HFFc6 (cell line): ENCODE measurements at regions not wholly inside any gene's neighbourhood (a gene's known extent, or its start where the extent isn't known, plus 50 kb on each side); places are given as distances from the start of the nearest gene placed in this dataset.
"Not testable (repeated sequence)": the region's sequence is repeated elsewhere in the genome, so short reads cannot be mapped to it uniquely, and the experiment has no call there.

ENCODE experiments used
- DNase-seq: peaks from one replicate; pipeline ENCODE4 v3.0.0-alpha.2; 2018
- H3K27ac Mint-ChIP-seq: 2 replicates; pipeline ENCODE4 v1.8.0; 2020; ENCODE audit warnings: mild to moderate bottlenecking, mixed read lengths
- H3K27me3 Mint-ChIP-seq: 2 replicates; pipeline ENCODE4 v1.8.0; 2021; ENCODE audit warnings: mild to moderate bottlenecking, moderate library complexity, mixed read lengths; ENCODE audit not compliant: insufficient read depth
- H3K36me3 Mint-ChIP-seq: 2 replicates; pipeline ENCODE4 v1.8.0; 2021; ENCODE audit warnings: low read depth, mixed read lengths
- H3K4me1 Mint-ChIP-seq: 2 replicates; pipeline ENCODE4 v1.8.0; 2020; ENCODE audit warnings: low read depth, mixed read lengths
- H3K4me3 Mint-ChIP-seq: 2 replicates; pipeline ENCODE4 v1.8.0; 2020; ENCODE audit warnings: mild to moderate bottlenecking, moderate library complexity, mixed read lengths
- H3K9me3 Mint-ChIP-seq: 2 replicates; pipeline ENCODE4 v1.8.0; 2020; ENCODE audit warnings: mild to moderate bottlenecking, mixed read lengths
- TF ChIP-seq, protein P1 (sequence below): fragments of 200-600 bp; sonication (generic); IDR thresholded peaks from 2 replicates; pipeline ENCODE4 v1.5.0; 2021; ENCODE audit warnings: antibody characterized with exemption, mild to moderate bottlenecking

DNA sequence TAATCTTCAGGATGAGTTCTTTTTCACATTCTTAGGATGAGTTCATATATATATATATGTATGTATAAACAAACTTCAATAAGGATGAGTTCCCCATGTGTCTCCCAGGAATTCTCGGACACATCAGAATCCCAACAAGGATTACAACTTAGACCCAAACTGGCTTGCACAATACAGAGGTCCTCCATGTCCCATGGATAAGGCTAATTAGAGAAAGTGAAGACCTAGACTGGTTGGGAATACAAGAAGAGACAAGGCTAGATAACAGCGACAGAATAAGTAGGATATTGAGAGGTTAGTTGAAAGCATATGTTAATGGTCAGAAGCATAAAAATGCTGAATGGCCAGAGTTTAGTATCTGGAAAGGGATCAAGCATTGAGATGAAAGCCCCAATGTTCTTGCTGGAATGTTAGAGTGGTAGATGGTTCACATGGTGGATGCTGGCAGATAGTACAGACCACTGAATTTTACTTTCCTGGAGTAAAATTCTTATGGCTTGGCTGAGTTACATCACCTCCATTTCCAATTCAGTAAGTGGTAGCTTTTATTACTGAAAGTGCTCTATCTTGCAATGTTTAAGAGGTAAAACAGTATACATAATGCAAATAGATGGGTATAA lies 154.9 kb upstream of the EPHA4 start:
- Mint-ChIP-seq H3K27ac (no peak overlapping the region), H3K4me3 (no peak overlapping the region), H3K4me1 (no peaks in the 10 kb centered on the region), H3K27me3 (no peaks in the 10 kb centered on the region; the same call in 1 of the 2 replicates), H3K36me3 (no peaks in the 10 kb centered on the region), H3K9me3 (peaks cover 19% of the 10 kb centered on the region)
- DNase-seq: no peak
- TF ChIP-seq, protein P1, sequence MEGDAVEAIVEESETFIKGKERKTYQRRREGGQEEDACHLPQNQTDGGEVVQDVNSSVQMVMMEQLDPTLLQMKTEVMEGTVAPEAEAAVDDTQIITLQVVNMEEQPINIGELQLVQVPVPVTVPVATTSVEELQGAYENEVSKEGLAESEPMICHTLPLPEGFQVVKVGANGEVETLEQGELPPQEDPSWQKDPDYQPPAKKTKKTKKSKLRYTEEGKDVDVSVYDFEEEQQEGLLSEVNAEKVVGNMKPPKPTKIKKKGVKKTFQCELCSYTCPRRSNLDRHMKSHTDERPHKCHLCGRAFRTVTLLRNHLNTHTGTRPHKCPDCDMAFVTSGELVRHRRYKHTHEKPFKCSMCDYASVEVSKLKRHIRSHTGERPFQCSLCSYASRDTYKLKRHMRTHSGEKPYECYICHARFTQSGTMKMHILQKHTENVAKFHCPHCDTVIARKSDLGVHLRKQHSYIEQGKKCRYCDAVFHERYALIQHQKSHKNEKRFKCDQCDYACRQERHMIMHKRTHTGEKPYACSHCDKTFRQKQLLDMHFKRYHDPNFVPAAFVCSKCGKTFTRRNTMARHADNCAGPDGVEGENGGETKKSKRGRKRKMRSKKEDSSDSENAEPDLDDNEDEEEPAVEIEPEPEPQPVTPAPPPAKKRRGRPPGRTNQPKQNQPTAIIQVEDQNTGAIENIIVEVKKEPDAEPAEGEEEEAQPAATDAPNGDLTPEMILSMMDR: no peak

DNA sequence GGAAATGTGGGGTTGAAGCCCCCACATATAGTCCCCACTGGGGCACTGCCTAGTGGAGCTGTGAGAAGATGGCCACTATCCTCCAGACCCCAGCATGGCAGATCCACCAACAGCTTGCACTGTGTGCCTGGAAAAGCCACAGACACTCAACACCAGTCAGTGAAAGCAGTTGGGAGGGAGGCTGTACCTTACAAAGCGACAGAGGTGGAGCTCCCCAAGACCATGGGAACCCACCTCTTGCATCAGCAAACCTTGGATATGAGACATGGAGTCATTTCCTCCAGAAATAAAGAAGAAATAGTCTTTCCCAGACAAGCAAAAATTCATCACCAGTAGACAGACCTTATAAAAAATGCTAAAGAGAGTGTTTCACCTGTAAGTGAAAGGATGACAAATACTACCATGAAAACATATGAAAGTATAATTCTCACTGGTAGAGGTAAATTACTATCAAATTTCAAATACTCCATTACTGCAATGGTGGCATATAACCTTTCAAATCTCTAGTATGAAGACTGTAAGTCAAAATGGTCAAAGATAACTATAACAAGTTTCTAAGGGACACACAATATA lies 152.6 kb upstream of the EPHA4 start:
- Mint-ChIP-seq H3K9me3 (peaks cover 17% of the 10 kb centered on the region), H3K36me3 (no peaks in the 10 kb centered on the region), H3K27ac (no peak overlapping the region), H3K4me3 (no peak overlapping the region), H3K4me1 (no peaks in the 10 kb centered on the region), H3K27me3 (no peaks in the 10 kb centered on the region; the same call in 1 of the 2 replicates)
- TF ChIP-seq, protein P1: no peak
- DNase-seq: no peak

DNA sequence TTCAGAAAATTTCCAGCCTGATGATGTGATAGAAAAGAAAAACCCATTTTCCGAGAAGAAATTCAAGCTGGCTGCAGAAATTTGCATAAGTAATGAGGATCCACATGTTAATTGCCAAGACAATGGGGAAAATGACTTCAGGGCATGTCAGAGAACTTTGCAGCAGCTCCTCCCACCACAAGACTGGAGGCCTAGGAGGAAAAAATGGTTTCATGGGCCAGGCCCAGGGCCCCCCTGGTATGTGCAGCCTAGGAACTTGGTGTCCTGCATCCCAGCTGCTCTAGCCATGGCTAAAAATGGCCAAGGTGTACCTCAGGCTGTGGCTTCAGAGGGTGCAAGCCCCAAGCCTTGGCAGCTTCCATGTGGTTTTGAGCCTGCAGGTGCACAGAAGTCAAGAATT lies 152.0 kb upstream of the EPHA4 start:
- not testable (repeated sequence) for H3K4me3 Mint-ChIP-seq, H3K4me1 Mint-ChIP-seq, H3K36me3 Mint-ChIP-seq, H3K27ac Mint-ChIP-seq, H3K27me3 Mint-ChIP-seq, DNase-seq
- H3K9me3 Mint-ChIP-seq: peaks cover 19% of the 10 kb centered on the region

DNA sequence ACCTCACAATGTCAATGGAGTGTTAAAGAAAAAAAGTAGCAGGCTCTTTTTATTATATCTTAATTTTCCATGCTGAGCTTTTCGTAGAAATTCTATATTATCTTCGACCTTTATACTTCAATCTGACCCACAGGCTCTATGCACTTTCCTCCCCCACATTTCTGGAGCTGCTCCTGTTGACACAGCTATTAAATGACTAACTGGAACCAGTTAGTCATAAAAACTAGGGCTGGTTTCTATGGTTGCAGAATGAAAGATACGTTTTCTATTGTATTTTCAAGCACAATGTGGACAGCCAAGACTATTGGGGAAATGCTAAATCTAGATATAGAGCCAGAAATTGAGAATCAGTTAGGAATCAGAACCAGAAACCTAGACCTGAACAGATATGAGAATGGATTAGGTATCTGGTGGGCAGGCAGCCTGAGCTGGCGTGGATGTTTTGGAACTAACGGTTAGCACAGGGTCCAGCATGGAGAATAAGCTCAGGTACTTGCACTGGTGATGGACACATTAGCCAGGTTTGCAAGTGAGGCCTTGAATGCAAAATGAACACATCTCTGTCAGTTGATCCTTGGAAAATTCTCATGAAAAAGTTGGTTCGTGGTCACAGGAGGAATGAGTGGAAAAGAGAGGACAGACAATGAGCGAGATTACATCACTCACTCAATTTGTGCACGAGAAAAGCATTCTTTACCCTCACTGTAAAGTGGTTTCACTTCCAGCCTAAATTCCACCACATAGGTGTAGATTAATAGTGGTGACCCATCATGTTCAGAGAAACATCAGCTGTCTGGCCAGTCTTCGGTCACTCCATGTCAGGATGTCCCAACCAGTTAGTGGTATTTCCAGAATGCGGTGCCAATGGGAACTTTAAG lies 144.6 kb upstream of the EPHA4 start:
- H3K4me1 Mint-ChIP-seq: no peaks in the 10 kb centered on the region
- TF ChIP-seq, protein P1: no peak
- no peak overlapping the region for H3K4me3 Mint-ChIP-seq
- DNase-seq: no peak
- H3K27me3 Mint-ChIP-seq: no peaks in the 10 kb centered on the region; the same call in 1 of the 2 replicates
- peaks cover 5% of the 10 kb centered on the region; the same call in 1 of the 2 replicates for H3K9me3 Mint-ChIP-seq
- H3K36me3 Mint-ChIP-seq: no peaks in the 10 kb centered on the region
- H3K27ac Mint-ChIP-seq: 0 out of 2 replicates have a peak overlapping the region, but pooled peaks have one; percentile 1

DNA sequence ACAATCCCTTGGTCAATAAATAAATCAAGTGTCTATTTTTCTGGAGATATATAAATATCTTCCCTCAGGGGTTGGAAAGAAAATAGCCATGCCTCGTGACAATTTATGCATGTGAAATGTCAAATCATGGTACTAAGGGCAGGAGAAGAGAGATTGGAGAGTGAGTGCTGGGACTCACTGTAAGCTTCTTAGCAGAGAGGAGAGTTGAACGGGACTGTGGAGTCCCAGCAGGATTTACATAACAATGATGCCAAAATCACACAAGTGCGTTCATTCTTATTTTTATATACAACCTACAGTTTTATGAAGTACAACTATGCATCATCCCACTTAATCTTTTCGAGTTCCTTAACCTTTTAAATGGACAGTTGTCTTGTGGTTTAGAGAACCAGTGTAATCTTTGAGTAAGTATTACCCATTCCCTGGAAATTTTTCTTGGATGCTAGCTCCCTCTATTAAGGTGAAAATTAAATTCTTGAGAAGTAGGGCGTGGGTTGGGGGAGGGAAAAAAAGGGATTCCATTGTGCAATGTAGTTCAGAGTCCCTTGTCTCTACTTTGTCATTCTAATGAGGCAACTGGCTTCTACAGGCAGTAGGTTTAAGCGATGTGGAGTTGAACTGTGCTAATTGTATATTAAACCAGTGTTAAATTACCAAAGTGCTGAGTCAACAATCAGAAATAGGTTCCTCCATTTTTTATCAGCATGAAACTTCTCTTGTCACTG lies 143.6 kb upstream of the EPHA4 start:
- no peak for DNase-seq
- Mint-ChIP-seq H3K4me3 (no peak overlapping the region), H3K9me3 (peaks cover 5% of the 10 kb centered on the region; the same call in 1 of the 2 replicates), H3K27ac (no peak overlapping the region), H3K27me3 (no peaks in the 10 kb centered on the region), H3K36me3 (no peaks in the 10 kb centered on the region), H3K4me1 (no peaks in the 10 kb centered on the region)
- TF ChIP-seq, protein P1: no peak
